Testis (tissue), 2 donors: ENCODE measurements at regions not wholly inside any gene's neighbourhood (a gene's known extent, or its start where the extent isn't known, plus 50 kb on each side); places are given as distances from the start of the nearest gene placed in this dataset.
A peak's percentile ranks its signal among the peaks of the same experiment; 100 is the strongest.

Experiments
- DNase-seq: peaks from one replicate; pipeline ENCODE4 v3.0.0-alpha.2; 2019
- H3K27ac ChIP-seq, 2 donors: fragments of 200-600 bp; sonication (generic); one replicate each; pipeline ENCODE4 v1.5.1; 2019
- H3K27me3 ChIP-seq: fragments of 200-600 bp; sonication (generic); one replicate; pipeline ENCODE4 v1.5.1; 2019
- H3K36me3 ChIP-seq: fragments of 200-600 bp; sonication (generic); one replicate; pipeline ENCODE4 v1.5.1; 2017; ENCODE audit warnings: low read depth; ENCODE audit errors: missing control alignments
- H3K4me1 ChIP-seq: fragments of 200-600 bp; sonication (generic); one replicate; pipeline ENCODE4 v1.5.1; 2019
- H3K4me3 ChIP-seq, 2 donors: fragments of 200-600 bp; sonication (generic); one replicate each; pipeline ENCODE4 v1.5.1; 2017 to 2019
- H3K9me3 ChIP-seq: fragments of 200-600 bp; sonication (generic); one replicate; pipeline ENCODE4 v1.5.1; 2017
- CTCF ChIP-seq, 3 experiments: fragments of 450-650 bp in 2 of 3; fragments of 200-600 bp in 1 of 3; sonication (generic) in 1 of 3; IDR thresholded peaks; one replicate each; pipeline ENCODE4 v1.5.1; 2016 to 2019; ENCODE audit warnings: antibody characterized with exemption in 3 of 3, mild to moderate bottlenecking in 2 of 3, moderate library complexity in 1 of 3
- POLR2A ChIP-seq: fragments of 450-650 bp; IDR thresholded peaks from one replicate; pipeline ENCODE4 v1.6.1; 2017; ENCODE audit warnings: antibody characterized with exemption, mild to moderate bottlenecking, moderate library complexity
- WGBS, 2 donors: methylation state at CpG; one replicate each; pipeline ENCODE4 v1.1.5; 2018; 5-methylcytosine and 5-hydroxymethylcytosine counted together
- intact Hi-C: fragments of 100-400 bp; cut with DNase I; formaldehyde crosslinking; loops from one replicate; pipeline ENCODE4 v1.15.1; 2023; ENCODE audit warnings: low total_unique reads

- intact Hi-C loops, result no loop called here
- Histone ChIP-seq H3K27me3 (no peaks in the 10 kb centered on the region), H3K27ac (no peak overlapping the region), H3K4me1 (no peaks in the 10 kb centered on the region), H3K9me3 (no peaks in the 10 kb centered on the region), H3K36me3 (no peaks in the 10 kb centered on the region), H3K4me3 (no peak overlapping the region)
- TF ChIP-seq POLR2A (no peak), CTCF (IDR thresholded peaks at IDR 0.05) (no peak)
- no peak for DNase-seq
- WGBS, 2 donors, result 88 to 92% methylated on average over 1 of the region's 1 CpG
Measured at GRCh38 chr11:26898799-26899198, 95.1 kb upstream of the FIBIN start.

GRCh38 chr11:26901162-26901561 is 92.8 kb upstream of the FIBIN start:
- DNase-seq, result peak; percentile 17
- Histone ChIP-seq H3K36me3 (no peaks in the 10 kb centered on the region), H3K27ac (no peak overlapping the region), H3K4me3 (no peak overlapping the region), H3K4me1 (no peaks in the 10 kb centered on the region), H3K9me3 (no peaks in the 10 kb centered on the region), H3K27me3 (no peaks in the 10 kb centered on the region)
- TF ChIP-seq POLR2A (no peak), CTCF (IDR thresholded peaks at IDR 0.05) (no peak)
- WGBS, 2 donors, result 46 to 50% methylated on average over 1 of the region's 1 CpG
- intact Hi-C loops, result no loop called here

- 95 to 96% methylated on average over 1 of the region's 1 CpG for WGBS, 2 donors
- no peak for DNase-seq
- H3K4me1 ChIP-seq, result no peaks in the 10 kb centered on the region
- no peaks in the 10 kb centered on the region for H3K36me3 ChIP-seq
- H3K4me3 ChIP-seq, result no peak overlapping the region
- H3K27ac ChIP-seq, result no peak overlapping the region
- intact Hi-C loops, result no loop called here
- H3K9me3 ChIP-seq, result no peaks in the 10 kb centered on the region
- no peaks in the 10 kb centered on the region for H3K27me3 ChIP-seq
- no peak for TF ChIP-seq CTCF (IDR thresholded peaks at IDR 0.05)
- no peak for TF ChIP-seq POLR2A
Measured at GRCh38 chr11:26904132-26904531, 89.8 kb upstream of the FIBIN start.

GRCh38 chr11:26904801-26905200 is 89.1 kb upstream of the FIBIN start:
- 60 to 67% methylated on average over 1 of the region's 1 CpG for WGBS, 2 donors
- intact Hi-C loops, result no loop called here
- H3K36me3 ChIP-seq, result no peaks in the 10 kb centered on the region
- TF ChIP-seq POLR2A (no peak), CTCF (IDR thresholded peaks at IDR 0.05) (no peak)
- no peaks in the 10 kb centered on the region for H3K27me3 ChIP-seq
- no peak for DNase-seq
- H3K4me1 ChIP-seq, result no peaks in the 10 kb centered on the region
- H3K4me3 ChIP-seq, result no peak overlapping the region
- H3K27ac ChIP-seq, result no peak overlapping the region
- H3K9me3 ChIP-seq, result no peaks in the 10 kb centered on the region

- intact Hi-C loops, result no loop called here
Measured at GRCh38 chr11:26905368-26905767, 88.5 kb upstream of the FIBIN start.

More at GRCh38 chr11:26905368-26905767, 88.5 kb upstream of the FIBIN start:
- no peak for TF ChIP-seq CTCF (IDR thresholded peaks at IDR 0.05)
- TF ChIP-seq POLR2A, result no peak
- no peaks in the 10 kb centered on the region for H3K9me3 ChIP-seq
- no peak for DNase-seq
- no peaks in the 10 kb centered on the region for H3K4me1 ChIP-seq
- H3K36me3 ChIP-seq, result no peaks in the 10 kb centered on the region
- H3K4me3 ChIP-seq, result no peak overlapping the region
- H3K27me3 ChIP-seq, result no peaks in the 10 kb centered on the region
- no peak overlapping the region for H3K27ac ChIP-seq
- 82 to 84% methylated on average over 3 of the region's 3 CpGs for WGBS, 2 donors
